Stimulated activated CD4-positive, alpha-beta T cell treated with anti-CD3 and anti-CD28 coated beads, Interleukin-2, amount 100 ng/mL, for 4 hours (primary cell): ENCODE measurements at regions not wholly inside any gene's neighbourhood (a gene's known extent, or its start where the extent isn't known, plus 50 kb on each side); places are given as distances from the start of the nearest gene placed in this dataset.
"Not testable (repeated sequence)": the region's sequence is repeated elsewhere in the genome, so short reads cannot be mapped to it uniquely, and the experiment has no call there.

Source experiments
- DNase-seq: peaks from one replicate; pipeline ENCODE4 v3.0.0-alpha.2; 2020; ENCODE audit warnings: low read depth

DNA sequence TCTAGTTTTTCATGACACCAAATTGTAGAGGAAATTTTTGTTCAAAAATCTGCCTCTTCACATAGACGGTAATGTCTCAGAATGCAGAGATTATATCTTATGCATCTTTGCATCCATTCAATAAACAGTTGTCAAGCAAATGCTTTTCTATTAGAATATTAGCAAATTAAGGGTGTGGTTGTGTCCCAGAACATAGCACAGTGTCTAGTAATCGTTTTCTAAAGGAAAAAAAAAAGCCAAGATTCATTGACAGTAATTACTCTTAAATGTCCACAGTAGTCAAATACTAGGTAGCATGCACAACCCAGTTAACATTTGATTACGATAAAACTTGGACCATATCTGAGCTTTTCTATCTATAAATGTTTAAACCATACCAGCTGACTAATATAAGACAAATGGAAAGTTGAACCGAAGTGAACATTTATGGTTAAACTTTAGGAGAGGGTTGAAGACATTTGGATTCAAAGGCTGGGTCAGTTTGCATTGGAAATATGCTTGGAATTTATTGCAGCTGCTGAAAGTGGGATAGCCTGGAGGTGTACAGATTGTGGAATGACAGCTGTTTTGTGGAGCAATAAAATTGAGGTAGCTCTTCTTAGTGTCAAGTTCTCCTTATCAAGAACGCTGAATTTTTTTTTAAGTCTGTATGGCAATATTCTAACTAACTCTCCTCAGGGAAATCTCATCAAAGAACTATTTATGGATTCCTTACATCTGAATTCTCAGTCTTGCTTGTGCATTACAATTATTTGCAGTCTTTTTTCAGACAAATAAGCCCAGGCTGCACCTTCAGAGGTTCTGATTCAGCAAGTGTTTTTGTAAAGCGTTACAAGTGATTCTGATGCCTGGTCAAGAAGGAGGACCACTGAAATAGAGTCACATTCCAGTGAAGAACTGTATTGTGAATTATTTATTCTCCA lies 66.7 kb upstream of the ATP2B1 start:
- DNase-seq = no peak

DNA sequence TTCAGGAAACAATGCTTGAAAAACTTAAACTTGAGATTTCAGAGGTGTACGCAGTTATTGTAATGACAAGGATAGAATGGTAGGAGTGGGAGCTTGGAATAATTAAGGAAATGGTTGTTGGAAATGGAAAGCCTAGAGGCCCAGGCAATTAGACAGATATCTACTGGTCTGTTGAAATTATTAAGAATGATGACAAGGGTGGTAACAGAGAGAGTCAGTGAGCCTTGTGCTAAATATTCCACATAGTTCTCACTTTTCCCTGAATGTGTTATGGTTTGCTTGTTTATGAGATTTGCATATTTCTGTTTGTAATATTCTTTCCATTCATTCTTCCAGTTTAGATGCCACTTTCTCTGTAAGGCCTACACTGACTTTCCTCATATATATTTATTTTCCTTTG lies 66.0 kb upstream of the ATP2B1 start:
- DNase-seq = no peak

DNA sequence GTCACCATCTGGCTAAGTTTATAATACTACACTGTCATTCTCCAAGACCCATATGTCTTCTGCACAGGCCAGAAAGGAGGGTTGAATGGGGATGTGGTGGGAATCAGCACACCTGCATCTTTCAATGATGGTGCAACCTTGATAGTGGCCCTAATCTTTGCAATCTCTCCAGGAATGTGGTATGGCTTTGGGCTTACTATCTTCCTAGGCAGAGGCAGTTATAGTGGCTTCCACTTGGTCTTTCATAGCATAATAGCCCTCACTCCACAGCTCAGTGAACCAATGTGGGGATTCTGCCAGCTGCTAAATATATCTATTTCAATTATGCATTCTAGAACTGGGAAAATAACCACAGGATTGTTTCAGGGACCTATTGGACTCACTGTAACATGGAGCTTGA lies 61.8 kb upstream of the ATP2B1 start:
- DNase-seq = no peak

DNA sequence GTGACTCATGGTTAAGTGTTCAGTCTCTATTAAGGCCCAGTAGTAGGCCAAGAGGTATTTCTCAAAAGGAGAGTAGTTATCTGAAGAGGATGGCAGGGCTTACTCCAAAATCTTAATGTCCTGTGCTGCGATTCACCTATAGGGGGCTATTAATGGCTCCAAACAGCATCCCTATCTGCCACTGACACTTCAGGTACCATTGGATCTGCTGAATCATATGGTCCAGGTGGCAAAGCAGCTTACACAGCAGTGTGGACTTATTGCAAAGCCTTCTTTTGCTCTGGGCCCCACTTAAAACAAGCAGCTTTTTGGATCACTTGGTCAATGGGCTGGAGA lies 60.8 kb upstream of the ATP2B1 start:
- DNase-seq = no peak

DNA sequence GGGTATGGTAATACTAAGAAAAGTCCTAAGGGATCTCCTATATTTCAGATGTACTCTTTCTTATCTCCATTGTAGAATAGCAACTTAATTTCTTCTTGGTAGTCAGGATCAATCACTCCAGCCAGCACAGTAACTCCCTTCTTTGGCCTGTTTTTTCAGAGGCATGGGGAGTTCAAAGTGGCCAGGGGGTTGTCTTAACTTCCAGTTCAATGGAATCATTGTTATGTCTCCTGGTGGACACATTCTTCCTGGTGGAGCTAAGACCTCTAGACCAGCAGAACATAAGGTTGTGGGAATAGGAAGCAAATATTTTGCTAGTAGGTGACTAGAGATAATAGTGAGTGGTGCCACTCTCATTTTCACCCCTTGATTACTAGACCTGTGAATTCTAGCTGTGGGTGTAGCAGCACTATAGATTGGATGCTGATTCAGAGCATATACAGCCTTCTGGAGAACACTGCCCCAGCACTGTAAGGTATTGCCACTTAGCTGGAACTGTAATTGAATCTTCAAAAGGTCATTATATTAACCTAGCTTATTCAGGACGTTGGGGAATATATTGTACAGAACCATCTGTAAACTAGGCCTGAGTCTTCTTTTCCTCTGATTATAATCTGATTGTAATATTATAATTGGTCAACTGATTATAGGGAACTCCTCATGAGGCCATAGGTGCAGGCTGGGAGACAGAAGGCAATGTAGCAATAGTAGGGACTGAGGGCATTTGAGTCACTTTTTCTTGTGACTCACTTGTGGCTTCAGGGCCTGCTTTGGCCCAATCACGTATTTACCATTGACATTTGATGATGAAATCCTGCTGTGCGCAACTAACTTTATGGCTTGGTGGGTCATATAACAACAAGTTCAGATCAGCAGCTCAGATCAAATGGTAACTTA lies 60.2 kb upstream of the ATP2B1 start:
- DNase-seq = no peak

DNA sequence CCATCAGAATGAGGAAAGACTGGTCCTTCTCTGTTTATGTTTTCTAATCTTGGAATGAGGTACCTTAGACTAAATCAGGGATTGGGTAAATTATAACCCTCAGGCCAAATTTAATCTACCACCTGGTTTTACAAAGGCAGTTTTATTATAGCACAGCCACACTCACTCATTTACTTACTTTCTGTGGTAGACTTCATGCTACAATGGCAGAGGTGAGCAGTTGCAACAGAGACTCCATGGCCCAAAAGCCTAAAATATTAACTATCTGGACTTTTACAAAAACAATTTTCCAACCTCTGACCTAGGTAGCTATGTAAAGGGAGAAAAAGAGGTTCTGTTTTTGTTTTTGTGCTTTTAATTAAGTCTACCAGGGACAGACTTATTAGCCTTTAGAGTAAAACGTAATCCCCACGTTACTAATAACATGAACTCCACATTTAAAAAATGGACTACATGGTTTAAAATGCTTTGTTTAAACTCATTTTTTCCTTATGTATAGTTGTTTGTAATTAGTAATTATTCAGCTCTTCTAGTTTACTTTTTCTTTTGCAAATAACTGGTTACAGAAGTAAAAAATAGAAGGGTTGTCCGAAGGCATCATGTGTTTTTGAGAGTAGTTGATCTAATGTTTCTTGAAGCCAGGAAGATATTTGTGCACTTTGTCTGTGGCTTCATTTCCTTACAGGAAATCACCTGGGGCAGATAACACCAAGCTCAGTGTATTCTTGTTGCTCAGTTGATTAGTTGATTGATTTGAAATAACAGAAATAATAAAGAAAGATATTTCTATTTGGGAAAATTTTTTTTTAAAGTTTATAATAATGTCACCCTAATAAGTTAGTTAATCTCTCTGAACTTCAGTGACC lies 57.6 kb upstream of the ATP2B1 start:
- no peak for DNase-seq

DNA sequence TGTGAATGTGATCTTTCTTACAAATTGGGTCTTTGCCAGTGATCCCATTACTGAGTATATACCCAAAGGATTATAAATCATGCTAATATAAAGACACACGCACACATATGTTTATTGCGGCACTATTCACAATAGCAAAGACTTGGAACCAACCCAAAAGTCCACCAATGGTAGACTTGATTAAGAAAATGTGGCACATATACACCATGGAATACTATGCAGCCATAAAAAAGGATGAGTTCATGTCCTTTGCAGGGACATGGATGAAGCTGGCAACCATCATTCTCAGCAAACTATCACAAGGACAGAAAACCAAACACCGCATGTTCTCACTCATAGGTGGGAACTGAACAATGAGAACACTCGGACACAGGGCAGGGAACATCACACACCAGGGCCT lies 55.5 kb upstream of the ATP2B1 start:
- not testable (repeated sequence) for DNase-seq

DNA sequence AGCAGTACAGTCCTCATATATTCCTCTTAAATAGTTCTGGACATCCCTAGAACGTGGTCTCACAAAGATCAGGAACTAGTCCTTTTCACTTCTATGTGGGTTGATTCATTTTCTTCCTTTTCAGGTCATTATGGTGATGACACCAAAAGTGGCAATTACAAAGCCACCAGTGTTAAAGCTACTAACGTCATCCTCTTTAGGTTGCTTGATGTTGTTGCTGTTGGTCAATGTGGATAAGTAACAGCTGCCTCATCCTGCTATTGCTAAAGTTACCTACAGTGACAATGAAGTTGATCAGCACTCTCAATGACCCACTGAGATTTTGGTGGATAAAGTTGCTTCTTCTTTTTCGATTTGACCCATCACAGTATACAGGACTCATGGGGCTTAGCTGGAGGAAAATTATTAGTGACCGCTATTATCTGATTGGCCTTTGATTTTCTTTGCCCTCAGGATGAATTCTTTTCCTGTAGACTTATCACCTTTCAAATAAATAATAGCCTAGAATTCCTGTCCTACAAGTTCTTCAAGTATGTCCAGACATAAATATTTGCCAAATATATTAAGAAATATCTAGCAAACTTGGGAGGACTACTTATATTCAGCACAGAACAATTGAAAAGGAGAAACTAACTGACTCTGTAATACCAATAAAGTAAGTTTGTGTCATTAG lies 54.0 kb upstream of the ATP2B1 start:
- no peak for DNase-seq

DNA sequence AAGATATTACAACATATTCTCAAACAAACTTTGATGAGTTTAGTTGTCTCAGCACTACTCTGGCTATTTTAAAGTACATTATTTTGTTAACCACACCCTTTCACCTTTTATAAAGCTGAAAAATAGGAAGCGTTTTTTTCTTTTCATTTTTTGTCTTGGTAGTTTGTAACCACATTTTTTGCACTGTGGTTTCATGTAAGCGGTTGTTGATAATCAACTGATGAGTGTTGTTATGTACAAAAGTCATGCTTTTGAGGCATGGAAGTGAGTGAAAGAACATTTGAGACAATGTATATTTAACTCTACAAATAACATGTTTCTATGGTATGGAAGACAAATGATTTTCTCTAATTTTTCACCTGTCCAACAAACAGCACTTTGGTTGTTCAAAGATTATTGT lies 52.1 kb upstream of the ATP2B1 start:
- DNase-seq = no peak
